Fibroblast of lung (primary cell): ENCODE measurements at regions not wholly inside any gene's neighbourhood (a gene's known extent, or its start where the extent isn't known, plus 50 kb on each side); places are given as distances from the start of the nearest gene placed in this dataset.

Experiments used
- DNase-seq, 2 donors: peaks; one replicate each; pipeline versions ENCODE4 v3.0.0 to v3.0.0-alpha.2; 2010; ENCODE audit warnings: low read depth in 2 of 2
- H2AFZ ChIP-seq: 2 replicates; pipeline ENCODE4 v1.5.1; 2012; ENCODE audit warnings: low read length, control low read depth, inconsistent platforms
- H3K27ac ChIP-seq: 2 replicates; pipeline ENCODE4 v1.5.1; 2011; ENCODE audit warnings: low read length, control low read depth; ENCODE audit not compliant: insufficient read depth
- H3K27me3 ChIP-seq: 2 replicates; pipeline ENCODE4 v1.5.1; 2011; ENCODE audit warnings: mild to moderate bottlenecking, low read length; ENCODE audit not compliant: control insufficient read depth, insufficient read depth
- H3K36me3 ChIP-seq: 2 replicates; pipeline ENCODE4 v1.5.1; 2011; ENCODE audit warnings: low read length; ENCODE audit not compliant: control insufficient read depth, insufficient read depth
- H3K4me1 ChIP-seq: 2 replicates; pipeline ENCODE4 v1.5.1; 2011; ENCODE audit warnings: low read length; ENCODE audit not compliant: control insufficient read depth, insufficient read depth; ENCODE audit errors: extremely low read depth
- H3K4me2 ChIP-seq: 2 replicates; pipeline ENCODE4 v1.5.1; 2011; ENCODE audit warnings: low read length, control low read depth; ENCODE audit not compliant: insufficient read depth; ENCODE audit errors: extremely low read depth
- H3K4me3 ChIP-seq, 4 experiments: fragments of 200-600 bp in 1 of 4; sonication (generic) in 1 of 4; replicated peaks in 1 of 4; 2 replicates each; pipeline ENCODE4 v1.5.1; 2011 to 2016; ENCODE audit warnings: low read length in 4 of 4, low read depth in 3 of 4, mild to moderate bottlenecking in 3 of 4, control low read depth in 2 of 4, inconsistent platforms in 1 of 4, mixed read lengths in 1 of 4; ENCODE audit not compliant: insufficient read depth in 1 of 4; ENCODE audit errors: control extremely low read depth in 1 of 4
- H3K79me2 ChIP-seq: 2 replicates; pipeline ENCODE4 v1.5.1; 2012; ENCODE audit warnings: mild to moderate bottlenecking, low read length, inconsistent platforms; ENCODE audit not compliant: control insufficient read depth, insufficient read depth
- H3K9ac ChIP-seq: 2 replicates; pipeline ENCODE4 v1.5.1; 2011; ENCODE audit warnings: mild to moderate bottlenecking, low read length, control low read depth; ENCODE audit not compliant: insufficient read depth
- H3K9me3 ChIP-seq: 2 replicates; pipeline ENCODE4 v1.5.1; 2012; ENCODE audit warnings: low read depth, low read length; ENCODE audit not compliant: control insufficient read depth, insufficient read depth
- H4K20me1 ChIP-seq: 2 replicates; pipeline ENCODE4 v1.5.1; 2011; ENCODE audit warnings: low read length; ENCODE audit not compliant: control insufficient read depth, insufficient read depth; ENCODE audit errors: extremely low read depth
- EZH2 ChIP-seq: IDR thresholded peaks from 2 replicates; pipeline ENCODE4 v1.5.1; 2012; ENCODE audit warnings: low read length, control low read depth, mild to moderate bottlenecking; ENCODE audit errors: missing control alignments
- TF ChIP-seq, protein P1 (sequence below), 2 donors: IDR thresholded peaks in 1 of 2; conservative IDR thresholded peaks in 1 of 2; 1 replicate in 1 of 2; 2 replicates in 1 of 2; pipeline ENCODE4 v1.5.1; 2011 to 2012; ENCODE audit warnings: low read length in 2 of 2, control low read depth in 1 of 2, inconsistent platforms in 1 of 2, low read depth in 1 of 2, mild to moderate bottlenecking in 1 of 2

DNA sequence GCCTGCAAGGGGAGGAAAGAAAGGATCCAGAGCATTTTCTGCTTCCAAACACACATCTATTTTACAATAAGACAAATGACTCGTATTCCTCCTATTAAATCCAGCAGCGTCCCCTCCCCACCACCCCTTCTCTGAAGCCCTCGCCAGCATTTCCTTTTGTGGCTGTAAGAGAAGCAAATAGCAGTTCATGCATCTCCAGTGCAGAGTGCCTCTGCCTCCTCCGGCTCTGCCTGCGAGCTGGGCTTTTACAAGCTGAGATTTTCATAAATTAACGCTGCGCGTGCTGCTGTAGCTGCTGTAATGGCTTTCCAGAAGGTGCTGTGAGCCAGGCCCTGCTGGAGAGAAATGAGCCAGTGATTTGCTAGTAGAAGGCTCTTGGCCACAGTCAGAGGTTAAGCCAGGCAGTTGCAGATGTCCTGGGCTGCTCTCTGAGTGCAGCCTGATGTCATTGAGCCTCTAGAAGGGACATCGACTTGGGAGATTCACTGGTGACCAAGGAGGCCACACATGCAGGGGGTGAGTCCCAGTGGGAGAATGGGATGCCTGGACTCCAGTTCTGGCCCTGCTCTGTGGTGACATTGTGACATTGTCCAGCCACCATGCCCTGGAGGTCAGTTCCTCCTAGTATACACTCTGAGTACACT lies 134.5 kb upstream of the NAV2 start:
- Histone ChIP-seq H3K4me1 (peaks cover 19% of the 10 kb centered on the region), H2AFZ (no peak overlapping the region), H4K20me1 (no peaks in the 10 kb centered on the region), H3K79me2 (no peaks in the 10 kb centered on the region), H3K4me3 (peak overlapping the region in 1 of 4 experiments; percentile 12), H3K27me3 (no peaks in the 10 kb centered on the region), H3K27ac (no peak overlapping the region), H3K9ac (no peak overlapping the region), H3K4me2 (peak overlapping the region; percentile 44), H3K36me3 (no peaks in the 10 kb centered on the region), H3K9me3 (no peaks in the 10 kb centered on the region)
- DNase-seq, result peak; percentile 26 to 76
- TF ChIP-seq, protein P1, sequence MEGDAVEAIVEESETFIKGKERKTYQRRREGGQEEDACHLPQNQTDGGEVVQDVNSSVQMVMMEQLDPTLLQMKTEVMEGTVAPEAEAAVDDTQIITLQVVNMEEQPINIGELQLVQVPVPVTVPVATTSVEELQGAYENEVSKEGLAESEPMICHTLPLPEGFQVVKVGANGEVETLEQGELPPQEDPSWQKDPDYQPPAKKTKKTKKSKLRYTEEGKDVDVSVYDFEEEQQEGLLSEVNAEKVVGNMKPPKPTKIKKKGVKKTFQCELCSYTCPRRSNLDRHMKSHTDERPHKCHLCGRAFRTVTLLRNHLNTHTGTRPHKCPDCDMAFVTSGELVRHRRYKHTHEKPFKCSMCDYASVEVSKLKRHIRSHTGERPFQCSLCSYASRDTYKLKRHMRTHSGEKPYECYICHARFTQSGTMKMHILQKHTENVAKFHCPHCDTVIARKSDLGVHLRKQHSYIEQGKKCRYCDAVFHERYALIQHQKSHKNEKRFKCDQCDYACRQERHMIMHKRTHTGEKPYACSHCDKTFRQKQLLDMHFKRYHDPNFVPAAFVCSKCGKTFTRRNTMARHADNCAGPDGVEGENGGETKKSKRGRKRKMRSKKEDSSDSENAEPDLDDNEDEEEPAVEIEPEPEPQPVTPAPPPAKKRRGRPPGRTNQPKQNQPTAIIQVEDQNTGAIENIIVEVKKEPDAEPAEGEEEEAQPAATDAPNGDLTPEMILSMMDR (conservative IDR thresholded peaks at IDR 0.05 in 1 of 2, IDR thresholded peaks at IDR 0.05 in 1 of 2; ENCODE audit: low read depth in 1 of 2, low read length in 2 of 2), result no peak
- TF ChIP-seq EZH2, result no peak

DNA sequence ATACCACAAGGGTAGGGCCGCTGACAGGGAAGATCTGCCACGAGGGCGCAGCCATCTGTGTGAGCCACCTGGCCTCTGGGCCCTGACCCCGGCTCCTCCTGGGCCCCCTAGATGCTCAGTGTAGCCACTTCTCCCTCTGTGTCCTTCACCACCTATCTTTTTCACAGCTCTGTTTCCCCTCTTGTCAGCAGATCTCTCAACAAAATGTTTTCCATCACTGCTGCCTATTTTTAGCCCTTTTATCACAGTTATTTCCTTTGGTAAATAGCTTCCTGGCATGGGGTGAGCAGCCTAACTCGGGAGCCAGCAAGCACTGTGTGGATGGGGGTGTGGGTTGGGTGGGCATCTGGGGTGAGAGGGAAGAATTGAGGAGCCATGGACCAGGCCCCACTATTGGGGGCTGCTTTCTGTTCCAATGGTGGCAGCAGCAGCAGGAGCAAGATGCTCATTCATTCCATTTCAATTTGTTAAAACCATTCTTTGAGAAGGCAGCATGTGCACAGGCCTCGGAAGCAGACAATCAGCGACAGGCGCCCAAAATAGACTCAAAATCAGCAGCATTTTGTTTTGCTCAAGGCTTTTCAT lies 135.2 kb upstream of the NAV2 start:
- H2AFZ ChIP-seq, result no peak overlapping the region
- no peak overlapping the region for H3K9ac ChIP-seq
- no peaks in the 10 kb centered on the region for H4K20me1 ChIP-seq
- no peaks in the 10 kb centered on the region for H3K79me2 ChIP-seq
- peak overlapping the region; percentile 44 for H3K4me2 ChIP-seq
- DNase-seq, result peak in 1 of 2 donors; percentile 48
- no peaks in the 10 kb centered on the region for H3K9me3 ChIP-seq
- H3K36me3 ChIP-seq, result no peaks in the 10 kb centered on the region
- peak overlapping the region in 1 of 4 experiments; percentile 12 for H3K4me3 ChIP-seq
- TF ChIP-seq, protein P1 (conservative IDR thresholded peaks at IDR 0.05 in 1 of 2, IDR thresholded peaks at IDR 0.05 in 1 of 2; ENCODE audit: low read depth in 1 of 2, low read length in 2 of 2), result no peak
- no peak for TF ChIP-seq EZH2
- H3K4me1 ChIP-seq, result peaks cover 19% of the 10 kb centered on the region
- H3K27ac ChIP-seq, result no peak overlapping the region
- no peaks in the 10 kb centered on the region for H3K27me3 ChIP-seq

- Histone ChIP-seq H4K20me1 (no peaks in the 10 kb centered on the region), H3K27me3 (no peaks in the 10 kb centered on the region), H3K4me2 (no peak overlapping the region), H3K4me1 (peaks cover 19% of the 10 kb centered on the region), H3K36me3 (no peaks in the 10 kb centered on the region), H3K79me2 (no peaks in the 10 kb centered on the region), H3K9me3 (no peaks in the 10 kb centered on the region), H3K27ac (no peak overlapping the region), H3K4me3 (no peak overlapping the region), H3K9ac (no peak overlapping the region), H2AFZ (no peak overlapping the region)
- DNase-seq, result no peak
- TF ChIP-seq, protein P1 (conservative IDR thresholded peaks at IDR 0.05 in 1 of 2, IDR thresholded peaks at IDR 0.05 in 1 of 2; ENCODE audit: low read depth in 1 of 2, low read length in 2 of 2), result no peak
- no peak for TF ChIP-seq EZH2
Measured at GRCh38 chr11:19576903-19577302, 135.7 kb upstream of the NAV2 start.
